GM04503 (cell line): ENCODE measurements at regions not wholly inside any gene's neighbourhood (a gene's known extent, or its start where the extent isn't known, plus 50 kb on each side); places are given as distances from the start of the nearest gene placed in this dataset.

Source experiments
- DNase-seq: peaks from one replicate; pipeline ENCODE4 v3.0.0-alpha.2; 2012; ENCODE audit warnings: low read depth

DNA sequence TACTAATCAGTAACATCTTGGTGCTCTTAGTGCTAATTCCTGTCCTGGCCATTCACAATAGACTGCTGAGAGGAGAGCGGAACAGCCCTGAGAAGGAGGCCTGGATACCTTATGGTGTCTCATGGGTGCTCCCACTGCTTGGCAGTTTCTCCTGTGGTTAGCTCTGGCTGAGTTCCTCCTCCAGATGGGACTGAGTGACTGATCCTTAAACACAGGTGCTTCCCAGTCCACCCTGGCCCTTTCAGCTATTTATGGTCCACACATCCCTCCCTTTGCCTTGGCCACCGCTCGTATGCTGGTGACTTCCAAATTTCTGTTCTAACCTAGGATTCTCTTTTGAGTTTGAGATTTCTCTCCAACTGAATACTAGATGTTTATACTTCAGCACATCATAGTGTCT, 157.0 kb upstream of the CACNA1E start:
- no peak for DNase-seq

DNA sequence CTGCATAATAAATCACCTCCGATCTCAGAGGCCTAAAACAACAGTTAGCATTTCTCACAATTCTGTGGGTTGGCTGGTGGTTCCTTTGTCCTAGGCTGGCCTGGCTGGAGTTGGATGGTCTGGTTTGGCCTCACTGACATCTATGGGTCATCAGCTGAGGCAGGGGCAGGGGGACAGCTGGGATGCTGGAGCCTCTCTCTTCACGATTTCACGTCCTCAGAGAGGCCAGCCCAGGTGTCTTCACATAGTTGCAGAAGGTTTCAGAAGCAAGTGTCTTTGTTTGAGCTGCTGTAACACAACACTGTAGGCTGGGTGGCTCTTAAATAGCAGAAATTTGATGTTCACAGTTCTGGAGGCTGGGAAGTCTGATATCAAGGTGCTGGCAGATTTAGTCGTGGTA, 155.5 kb upstream of the CACNA1E start:
- DNase-seq, result no peak

- DNase-seq, result no peak
Observed at GRCh38 chr1:181334724-181335123, 148.6 kb upstream of the CACNA1E start.

GRCh38 chr1:181335631-181336030, 147.7 kb upstream of the CACNA1E start:
- no peak for DNase-seq

DNA sequence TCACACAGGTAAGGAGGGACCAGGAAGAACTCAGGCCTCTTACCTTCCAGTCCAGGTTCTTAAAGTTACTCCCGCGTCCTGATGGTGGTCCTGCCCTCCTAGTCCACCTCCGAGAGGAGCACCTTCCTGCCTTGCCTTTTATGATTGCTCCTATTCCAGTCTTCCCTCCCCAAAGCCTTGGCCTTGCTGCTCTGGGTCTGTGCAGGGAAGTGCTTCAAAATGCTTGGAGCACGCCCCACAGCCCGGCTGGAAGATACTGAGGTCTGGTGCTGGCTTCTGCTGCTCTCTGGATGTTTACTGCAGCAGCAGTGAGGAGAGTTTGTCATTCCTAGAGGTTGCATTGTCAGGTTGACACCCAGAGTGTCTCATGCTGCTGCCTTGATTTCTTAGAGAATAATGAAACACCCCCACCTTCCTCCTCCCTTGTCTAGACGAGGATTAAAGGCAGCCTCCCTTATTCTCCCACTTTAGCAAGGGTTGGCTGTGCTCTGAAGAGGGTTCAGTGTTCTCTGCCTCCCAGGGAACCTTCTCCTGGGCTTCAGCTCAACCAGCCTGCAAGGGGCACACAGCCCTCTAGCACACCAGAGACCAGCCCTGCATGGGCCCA, 142.2 kb upstream of the CACNA1E start:
- no peak for DNase-seq

GRCh38 chr1:181344091-181344490, 139.2 kb upstream of the CACNA1E start:
- no peak for DNase-seq

DNA sequence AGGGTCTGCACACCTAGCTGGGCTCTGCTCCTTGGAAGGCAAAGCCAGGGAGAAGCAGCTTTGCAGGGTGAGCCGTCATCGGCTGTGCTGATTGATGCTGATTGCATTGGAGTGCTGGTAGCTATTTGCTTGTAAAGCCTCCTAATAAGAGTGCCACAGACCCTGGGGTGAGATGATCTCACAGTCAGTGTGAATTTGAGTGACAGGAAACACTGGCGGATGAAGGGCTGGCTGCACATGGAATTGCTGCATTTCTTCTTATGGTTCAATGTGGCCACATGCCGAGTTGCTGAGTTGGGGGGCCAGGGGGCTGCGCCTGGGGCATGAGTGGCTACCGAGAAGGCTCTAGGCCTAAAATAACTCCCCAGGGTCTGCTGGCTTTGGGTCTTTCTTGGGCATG, 138.2 kb upstream of the CACNA1E start:
- no peak for DNase-seq

- DNase-seq, result no peak
Observed at GRCh38 chr1:181347495-181348390, 135.6 kb upstream of the CACNA1E start.

DNA sequence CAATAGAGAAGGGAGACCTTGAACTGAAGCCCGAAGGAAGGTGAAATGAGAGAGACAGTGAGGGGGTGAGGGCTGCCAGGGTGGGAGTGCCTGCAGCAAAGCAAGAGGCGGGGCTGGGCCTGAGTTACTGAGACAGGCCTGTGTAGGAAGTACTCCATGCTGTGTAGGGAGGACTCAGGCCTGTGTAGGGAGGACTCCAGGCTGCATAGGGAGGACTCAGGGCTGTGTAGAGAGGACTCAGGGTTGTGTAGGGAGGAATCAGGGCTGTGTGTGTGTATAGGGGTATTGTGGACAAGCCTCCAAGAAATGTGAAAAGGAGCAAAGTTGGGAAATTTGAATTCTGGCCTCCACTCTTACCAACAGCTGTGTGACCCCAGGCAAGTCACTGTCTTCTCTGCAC, 133.8 kb upstream of the CACNA1E start:
- DNase-seq, result no peak

DNA sequence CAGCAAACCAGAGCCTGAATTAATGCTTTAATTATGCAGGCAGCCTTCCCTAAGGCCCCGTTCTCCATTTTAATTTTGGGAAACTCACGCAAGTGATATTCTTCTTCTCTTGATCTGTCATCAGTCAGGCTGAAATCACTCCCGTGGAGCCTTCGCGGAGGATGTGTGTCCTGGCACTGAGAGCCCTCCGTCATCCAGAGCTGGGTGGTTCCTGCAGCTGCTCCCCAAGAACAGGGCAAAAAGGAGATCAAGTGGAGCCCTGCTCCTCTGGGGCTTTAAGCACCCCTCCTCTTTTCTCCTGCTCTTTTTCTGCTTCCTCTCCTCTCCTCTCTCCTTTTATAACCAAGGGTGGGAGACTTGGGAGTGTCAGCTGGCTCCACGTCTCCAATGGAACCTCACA, 133.2 kb upstream of the CACNA1E start:
- no peak for DNase-seq

DNA sequence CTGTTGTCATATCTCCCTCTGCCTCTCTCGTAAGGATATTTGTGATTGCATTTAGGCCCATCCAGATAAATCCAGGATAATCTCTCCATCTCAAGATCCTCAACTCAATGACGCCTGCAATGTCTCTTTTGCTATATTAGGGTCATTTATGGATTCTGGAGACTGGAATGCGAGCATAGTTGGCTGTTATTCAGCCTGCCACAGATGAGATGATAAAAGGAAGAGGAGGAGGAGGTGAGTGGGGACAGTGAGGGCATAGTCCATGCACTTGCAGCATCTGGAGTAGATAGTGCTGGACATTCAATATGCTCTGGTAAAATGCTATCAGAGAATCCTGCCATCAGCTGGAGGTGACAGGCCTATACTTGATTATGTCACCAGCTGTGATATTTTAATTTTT, 131.6 kb upstream of the CACNA1E start:
- no peak for DNase-seq

DNA sequence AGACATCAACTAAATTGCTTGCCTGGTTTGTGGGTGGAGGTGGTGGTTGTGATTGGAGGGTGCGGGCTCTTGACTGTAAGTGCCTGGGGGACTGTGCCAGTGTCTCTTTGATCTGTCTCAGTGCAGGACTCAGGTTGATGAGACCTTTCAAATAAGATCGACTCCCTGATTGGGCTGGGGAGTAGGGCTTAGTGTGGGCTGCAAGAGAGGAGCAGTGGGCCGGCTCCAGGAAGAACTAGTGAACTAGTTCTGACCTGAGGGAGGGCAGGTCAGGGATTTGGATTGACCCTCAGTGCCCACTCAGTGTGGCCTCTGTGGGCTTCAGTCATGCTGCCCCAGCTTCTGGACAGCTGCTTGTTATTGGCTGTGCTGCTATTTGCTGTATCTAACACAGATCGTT, 130.6 kb upstream of the CACNA1E start:
- no peak for DNase-seq

GRCh38 chr1:181353526-181353925, 129.8 kb upstream of the CACNA1E start:
- DNase-seq, result no peak

DNA sequence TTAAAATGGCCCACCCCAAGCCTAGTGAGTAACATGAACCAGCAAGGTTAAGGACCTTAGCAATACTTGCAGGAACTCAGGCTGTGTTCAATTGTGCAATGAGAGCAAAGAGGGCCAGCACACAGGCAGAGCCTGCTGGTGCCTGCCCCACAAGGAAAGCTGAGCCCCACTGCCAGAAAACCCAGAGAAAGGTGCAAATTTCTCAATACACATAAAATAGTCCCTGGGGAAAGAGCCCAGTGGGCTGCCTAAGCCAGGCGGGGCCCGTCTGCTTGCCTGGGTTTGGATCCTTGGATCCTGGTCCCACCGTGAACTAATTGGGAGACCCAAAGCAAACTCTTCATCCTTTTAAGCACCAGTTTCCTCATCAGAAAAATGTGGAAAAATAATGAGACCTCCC, 128.5 kb upstream of the CACNA1E start:
- no peak for DNase-seq

DNA sequence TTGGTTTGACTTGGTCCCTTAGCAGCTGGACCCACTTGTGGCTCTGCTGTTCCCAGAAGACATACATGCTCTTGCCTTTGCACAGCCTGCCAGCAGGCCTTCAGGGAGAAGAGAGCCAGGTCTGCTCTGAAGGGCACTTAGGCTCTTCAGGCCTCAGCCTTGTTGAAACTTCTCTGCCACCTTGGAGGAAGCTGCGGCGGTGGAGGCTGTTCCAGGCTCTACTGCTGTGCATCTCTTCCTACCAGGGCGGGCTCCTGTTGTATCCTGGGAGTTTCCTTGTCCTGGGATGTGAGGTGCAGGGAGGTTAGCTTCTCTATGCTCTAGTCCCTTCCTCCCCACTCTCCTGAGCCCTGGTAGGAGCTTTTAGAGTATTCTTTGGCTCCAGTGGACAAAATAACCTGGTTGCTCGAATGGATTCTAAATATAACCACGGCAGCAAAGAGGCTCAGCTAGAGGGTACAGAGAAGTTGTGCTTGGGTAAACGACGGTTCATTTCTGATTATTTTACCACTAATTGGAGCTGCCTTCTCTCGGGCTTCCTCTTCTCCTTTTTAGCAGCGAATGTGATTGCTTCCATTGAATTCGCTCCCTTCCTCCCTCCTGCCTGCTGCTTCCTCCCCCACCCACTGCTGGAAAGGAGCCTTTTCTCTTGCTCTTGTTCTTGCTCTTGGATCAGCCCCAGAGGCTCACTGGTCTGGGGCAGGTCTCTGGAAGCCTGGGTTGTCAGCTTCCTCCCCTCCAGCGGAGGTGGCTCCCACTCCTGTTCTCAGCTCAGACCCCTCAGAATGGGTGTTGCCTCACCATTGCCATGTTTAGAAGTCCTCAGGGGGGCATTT, 126.6 kb upstream of the CACNA1E start:
- DNase-seq, result no peak

DNA sequence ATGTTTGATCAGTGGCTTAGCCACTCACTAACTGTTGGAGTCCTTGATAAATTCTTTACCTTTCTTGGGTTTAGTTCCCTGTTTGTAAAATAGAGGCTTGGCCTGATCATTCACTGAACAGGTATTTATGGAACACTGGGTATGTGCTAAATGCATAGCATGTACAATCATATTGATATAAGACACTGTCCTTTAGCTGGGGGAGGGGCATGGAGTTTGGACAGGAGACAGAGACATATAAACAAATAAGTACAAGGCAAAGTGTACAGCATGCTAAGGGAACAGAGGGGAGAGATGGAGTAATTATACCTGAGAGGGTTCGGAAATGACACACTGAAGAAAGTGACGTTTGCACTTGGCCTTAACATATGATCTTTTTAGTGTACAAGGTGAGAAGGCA, 124.3 kb upstream of the CACNA1E start:
- no peak for DNase-seq

DNA sequence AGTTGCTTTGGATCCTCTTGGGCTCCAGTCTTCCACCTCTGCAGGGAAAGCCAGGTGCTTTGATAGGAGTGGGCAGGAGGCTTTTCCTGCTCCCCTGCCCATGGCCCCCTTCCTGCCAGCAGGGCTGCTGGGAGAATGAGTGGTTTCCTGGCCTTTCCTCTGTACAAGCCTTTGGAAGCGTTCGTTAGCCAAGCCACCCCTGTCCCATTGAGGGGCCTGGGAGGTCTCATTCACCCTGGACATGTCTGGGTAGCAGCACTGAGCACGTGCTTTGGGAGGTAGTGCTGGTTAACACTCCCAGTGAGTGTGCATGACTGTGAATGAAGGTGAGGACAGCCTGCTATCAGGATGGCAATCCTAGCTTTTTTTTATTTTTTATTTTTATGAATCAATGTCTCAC, 118.5 kb upstream of the CACNA1E start:
- no peak for DNase-seq

DNA sequence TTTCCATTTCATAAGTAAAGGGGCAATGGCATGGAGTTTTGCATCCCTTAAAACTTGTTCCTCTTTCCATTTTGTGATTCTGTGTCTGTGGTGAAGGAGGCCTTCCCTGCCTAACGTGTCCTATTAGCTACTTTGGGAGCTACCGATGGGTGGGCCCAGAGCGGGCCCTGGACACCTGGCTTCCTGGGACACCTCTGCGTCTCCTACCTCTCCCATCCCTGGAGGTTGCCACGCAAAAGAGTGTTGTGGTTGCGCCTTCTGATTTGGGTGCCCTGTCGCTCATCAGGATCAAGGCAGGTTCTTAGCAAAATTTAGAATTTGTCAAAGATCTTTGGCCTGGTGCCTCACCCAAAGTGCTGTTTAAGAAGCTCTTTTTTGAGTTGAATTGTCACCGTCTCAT, 116.4 kb upstream of the CACNA1E start:
- no peak for DNase-seq

- no peak for DNase-seq
Observed at GRCh38 chr1:181369416-181369815, 113.9 kb upstream of the CACNA1E start.

DNA sequence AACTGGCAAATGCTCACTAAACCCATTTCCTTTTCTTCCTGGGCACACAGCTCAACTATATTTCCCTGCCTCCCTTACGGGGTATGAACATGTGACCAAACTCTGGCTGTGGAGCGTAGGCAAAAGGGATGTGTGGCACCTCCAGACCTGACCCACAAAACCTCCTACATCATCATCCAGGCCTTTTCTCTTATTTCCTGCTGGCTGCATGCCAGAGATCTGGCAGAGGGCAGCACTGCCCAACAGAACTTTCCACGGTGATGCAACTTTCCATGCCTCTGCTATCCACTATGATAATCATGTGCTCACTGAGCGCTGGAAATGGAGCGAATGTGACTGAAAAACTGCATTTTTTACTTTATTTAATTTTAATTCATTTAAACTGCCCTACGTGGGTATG, 99.6 kb upstream of the CACNA1E start:
- DNase-seq, result no peak

GRCh38 chr1:181386340-181386739, 97.0 kb upstream of the CACNA1E start:
- DNase-seq, result no peak

GRCh38 chr1:181386951-181387350, 96.4 kb upstream of the CACNA1E start:
- no peak for DNase-seq

- DNase-seq, result no peak
Observed at GRCh38 chr1:181387702-181388101, 95.6 kb upstream of the CACNA1E start.
